ENCODE measurements at regions not wholly inside any gene's neighbourhood (a gene's known extent, or its start where the extent isn't known, plus 50 kb on each side); places are given as distances from the start of the nearest gene placed in this dataset.

DNA sequence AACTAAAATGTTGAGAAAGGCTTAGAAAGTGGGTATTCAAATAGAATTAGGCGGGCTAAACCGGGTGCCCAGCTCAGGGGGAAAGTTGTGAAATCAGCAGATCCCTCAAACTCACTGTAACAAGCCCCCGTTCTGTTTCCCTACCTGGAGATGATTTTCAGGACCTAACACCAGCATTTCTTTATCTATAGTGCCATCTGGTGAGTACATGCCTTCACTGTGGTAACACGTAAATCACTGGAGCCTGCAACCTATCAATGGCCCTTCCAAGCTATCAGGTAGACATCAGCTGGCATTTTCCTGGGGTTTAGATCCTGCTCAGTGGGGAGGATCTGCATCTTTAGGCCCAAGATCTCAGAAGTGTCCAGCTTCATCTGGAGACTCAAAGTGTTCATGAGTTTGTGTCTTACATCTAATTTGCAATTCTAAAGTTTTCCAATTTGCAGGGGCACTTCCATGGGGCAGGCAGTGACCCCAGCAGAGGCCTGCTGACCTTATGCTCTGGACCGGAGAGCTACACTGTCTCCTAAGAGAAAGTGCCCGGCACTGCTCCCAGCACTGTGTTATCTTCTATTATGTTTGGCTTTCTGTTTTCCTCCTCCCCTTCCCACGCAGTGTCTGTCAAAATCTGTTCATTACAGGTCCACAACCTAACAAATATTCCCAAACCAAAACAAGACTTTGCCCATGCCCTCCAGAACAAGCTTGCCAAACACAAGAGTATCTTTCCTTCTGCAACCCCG, 132.5 kb downstream of the LSM5 start:
- no peak for DNase-seq (ENCODE audit: low spot score)
- no peak overlapping the region for H3K4me3 ChIP-seq
- no peak overlapping the region for H3K27ac ChIP-seq
- TF ChIP-seq, protein P1, sequence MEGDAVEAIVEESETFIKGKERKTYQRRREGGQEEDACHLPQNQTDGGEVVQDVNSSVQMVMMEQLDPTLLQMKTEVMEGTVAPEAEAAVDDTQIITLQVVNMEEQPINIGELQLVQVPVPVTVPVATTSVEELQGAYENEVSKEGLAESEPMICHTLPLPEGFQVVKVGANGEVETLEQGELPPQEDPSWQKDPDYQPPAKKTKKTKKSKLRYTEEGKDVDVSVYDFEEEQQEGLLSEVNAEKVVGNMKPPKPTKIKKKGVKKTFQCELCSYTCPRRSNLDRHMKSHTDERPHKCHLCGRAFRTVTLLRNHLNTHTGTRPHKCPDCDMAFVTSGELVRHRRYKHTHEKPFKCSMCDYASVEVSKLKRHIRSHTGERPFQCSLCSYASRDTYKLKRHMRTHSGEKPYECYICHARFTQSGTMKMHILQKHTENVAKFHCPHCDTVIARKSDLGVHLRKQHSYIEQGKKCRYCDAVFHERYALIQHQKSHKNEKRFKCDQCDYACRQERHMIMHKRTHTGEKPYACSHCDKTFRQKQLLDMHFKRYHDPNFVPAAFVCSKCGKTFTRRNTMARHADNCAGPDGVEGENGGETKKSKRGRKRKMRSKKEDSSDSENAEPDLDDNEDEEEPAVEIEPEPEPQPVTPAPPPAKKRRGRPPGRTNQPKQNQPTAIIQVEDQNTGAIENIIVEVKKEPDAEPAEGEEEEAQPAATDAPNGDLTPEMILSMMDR (IDR thresholded peaks at IDR 0.05) = no peak

DNA sequence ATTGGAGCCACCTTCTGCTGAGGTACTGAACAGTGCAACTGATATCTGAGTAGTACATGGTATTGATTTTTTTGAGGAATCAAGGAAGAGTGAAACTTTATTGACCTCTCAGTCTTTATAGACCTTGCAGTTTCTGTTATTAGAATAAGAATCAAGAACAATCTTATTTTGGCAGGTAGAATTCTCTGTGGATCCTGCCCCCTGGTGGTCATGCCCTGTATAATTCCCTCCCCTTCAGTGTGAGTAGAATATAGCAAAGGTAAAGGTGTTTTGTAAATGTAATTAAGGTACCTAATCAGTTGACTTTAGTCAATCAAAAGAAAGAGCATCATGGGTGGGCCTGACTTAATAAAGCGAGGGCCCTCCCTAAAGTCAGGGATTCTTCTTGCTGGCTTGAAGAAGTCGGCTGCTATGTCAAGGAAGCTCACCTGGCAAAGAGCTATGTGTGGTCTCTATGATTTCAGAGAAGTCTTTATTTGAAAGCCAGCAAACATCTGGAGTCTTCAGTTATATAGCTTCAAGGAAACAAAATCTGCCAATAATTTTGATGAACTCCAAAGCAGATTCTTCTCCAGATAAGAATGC, 142.8 kb downstream of the LSM5 start:
- DNase-seq (ENCODE audit: low spot score) = no peak
- Histone ChIP-seq H3K27ac (no peak overlapping the region), H3K4me3 (no peak overlapping the region)
- TF ChIP-seq, protein P1 (IDR thresholded peaks at IDR 0.05) = peak; percentile 69

DNA sequence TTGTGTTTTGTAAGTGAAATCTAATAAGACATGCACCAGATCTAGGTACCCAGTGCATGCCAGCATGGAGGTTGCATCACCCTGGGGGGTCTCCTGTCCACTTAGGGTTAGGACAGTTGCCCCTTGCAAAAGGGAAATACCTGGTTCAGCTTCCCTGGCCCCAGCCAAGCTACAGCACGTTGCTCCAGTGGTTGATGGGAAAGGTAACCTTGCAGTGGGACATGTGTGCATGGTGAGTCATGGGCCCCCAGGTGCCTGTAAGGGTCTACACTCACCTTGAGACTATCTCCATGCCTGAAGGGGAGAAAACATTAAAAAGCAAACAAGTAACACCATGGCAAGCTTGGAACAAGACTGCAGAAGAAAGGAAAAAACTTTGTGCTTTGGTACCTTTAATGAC, 143.9 kb downstream of the LSM5 start:
- no peak overlapping the region for H3K4me3 ChIP-seq
- H3K27ac ChIP-seq = no peak overlapping the region
- no peak for DNase-seq (ENCODE audit: low spot score)
- TF ChIP-seq, protein P1 (IDR thresholded peaks at IDR 0.05) = no peak

DNA sequence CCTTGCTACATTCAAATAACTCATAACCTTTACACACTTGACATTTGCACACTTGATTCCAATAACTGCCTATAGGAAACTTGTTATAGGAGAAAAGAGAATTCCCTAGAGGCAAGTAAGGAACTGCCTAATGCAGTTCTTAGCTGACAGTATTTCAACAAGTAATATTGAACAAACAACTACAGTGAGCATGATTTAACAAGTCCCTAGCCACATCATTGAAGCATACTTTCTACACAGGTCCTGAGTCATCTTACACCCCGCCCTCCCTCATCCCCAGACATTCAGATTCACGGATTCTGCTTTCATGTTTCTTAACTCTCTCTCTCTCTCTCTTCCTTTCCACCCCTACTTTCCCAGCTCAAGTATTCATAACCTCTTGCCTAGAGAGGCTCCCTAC, 153.5 kb downstream of the LSM5 start:
- TF ChIP-seq, protein P1 (IDR thresholded peaks at IDR 0.05) = no peak
- DNase-seq (ENCODE audit: low spot score) = no peak
- no peak overlapping the region for H3K27ac ChIP-seq
- no peak overlapping the region for H3K4me3 ChIP-seq

- Histone ChIP-seq H3K27ac (no peak overlapping the region), H3K4me3 (no peak overlapping the region)
- DNase-seq (ENCODE audit: low spot score) = no peak
- TF ChIP-seq, protein P1 (IDR thresholded peaks at IDR 0.05) = no peak
Measured at GRCh38 chr7:32335107-32335506, 155.1 kb downstream of the LSM5 start.

GRCh38 chr7:32330602-32331001, 159.6 kb downstream of the LSM5 start:
- no peak overlapping the region for H3K27ac ChIP-seq
- TF ChIP-seq, protein P1 (IDR thresholded peaks at IDR 0.05) = no peak
- no peak overlapping the region for H3K4me3 ChIP-seq
- no peak for DNase-seq (ENCODE audit: low spot score)

- H3K4me3 ChIP-seq = no peak overlapping the region
- H3K27ac ChIP-seq = no peak overlapping the region
- TF ChIP-seq, protein P1 (IDR thresholded peaks at IDR 0.05) = no peak
- DNase-seq (ENCODE audit: low spot score) = no peak
Measured at GRCh38 chr7:32326078-32326477, 164.1 kb downstream of the LSM5 start.
